GM21381 (cell line): ENCODE measurements at regions not wholly inside any gene's neighbourhood (a gene's known extent, or its start where the extent isn't known, plus 50 kb on each side); places are given as distances from the start of the nearest gene placed in this dataset.

ENCODE experiments used
- ATAC-seq: cut with Tn5 transposase; IDR thresholded peaks from one replicate; pipeline ENCODE4 v1.9.1; 2021; ENCODE audit warnings: mild to moderate bottlenecking, moderate library complexity; ENCODE audit not compliant: unreplicated experiment

DNA sequence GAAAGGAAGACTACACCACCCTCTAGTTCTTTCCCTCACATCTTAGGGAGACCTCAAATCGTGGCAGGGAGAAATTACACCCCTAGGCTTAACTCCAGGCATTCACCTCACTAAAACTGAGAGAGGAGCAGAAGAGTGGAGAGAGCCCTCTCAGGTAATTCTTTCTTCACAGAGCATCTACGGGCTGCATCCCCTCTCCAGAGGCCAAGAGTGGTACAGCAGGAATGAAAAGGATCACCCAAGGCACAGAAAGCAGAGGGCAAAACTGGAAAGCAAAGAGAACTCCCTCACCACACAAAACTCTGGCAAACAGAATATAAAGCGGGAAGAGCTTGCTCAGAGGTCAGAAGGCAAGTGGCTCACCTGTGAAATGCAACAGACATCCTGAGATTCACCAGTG is 661.2 kb downstream of the TBC1D4 start:
- no peak for ATAC-seq

DNA sequence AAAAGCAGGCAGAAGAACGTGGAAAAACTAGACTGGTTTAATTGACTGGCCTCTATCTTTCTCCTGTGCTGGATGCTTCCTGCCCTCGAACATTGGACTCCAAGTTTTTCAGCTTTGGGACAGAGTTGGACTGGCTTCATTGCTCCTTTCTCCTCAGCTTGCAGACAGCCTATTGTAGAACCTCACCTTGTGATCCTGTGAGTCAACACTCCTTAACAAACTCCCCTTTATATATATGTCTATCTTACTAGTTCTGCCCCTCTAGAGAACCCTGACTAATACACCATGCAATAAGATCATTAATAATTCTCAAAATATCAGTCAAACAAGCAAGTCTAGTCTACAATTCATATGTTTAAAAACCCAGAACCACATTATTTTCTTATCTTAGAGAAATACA is 662.4 kb downstream of the TBC1D4 start:
- ATAC-seq, result no peak

DNA sequence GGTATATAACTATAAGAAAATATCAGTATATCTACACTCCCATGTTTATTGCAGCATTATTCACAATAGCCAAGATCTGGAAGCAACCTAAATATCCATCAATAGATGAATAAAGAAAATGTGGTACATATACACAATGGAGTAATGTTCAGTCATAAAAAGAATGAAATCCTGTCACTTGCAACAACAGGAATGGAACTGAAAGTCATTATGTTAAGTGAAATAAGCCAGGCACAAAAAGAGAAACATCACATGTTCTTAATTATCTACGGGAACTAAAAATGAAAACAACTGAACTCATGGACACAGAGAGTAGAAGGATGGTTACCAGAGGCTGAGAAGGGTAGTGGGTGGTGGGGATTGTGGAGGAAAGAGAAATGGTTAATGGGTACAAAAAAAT is 665.2 kb downstream of the TBC1D4 start:
- ATAC-seq, result no peak

DNA sequence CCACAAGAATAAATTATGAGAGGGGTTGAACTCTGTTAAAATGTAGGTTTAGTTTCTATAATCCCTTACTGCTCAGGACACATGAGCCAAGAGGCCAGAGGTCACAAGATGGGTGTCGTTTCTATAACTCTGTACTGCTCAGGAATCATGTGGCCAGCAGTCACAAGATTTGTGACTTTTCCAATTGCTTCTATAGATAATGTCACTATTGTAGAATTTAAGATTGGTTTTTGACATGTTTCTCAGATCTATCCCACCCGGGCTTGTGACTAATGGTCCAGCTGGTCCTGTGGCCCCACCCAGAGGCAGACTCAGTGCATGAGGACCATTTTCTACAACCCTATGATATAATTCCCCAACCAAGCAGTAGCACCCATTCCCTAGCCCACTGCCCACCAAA is 662.0 kb upstream of the KLF12 start:
- ATAC-seq, result no peak

DNA sequence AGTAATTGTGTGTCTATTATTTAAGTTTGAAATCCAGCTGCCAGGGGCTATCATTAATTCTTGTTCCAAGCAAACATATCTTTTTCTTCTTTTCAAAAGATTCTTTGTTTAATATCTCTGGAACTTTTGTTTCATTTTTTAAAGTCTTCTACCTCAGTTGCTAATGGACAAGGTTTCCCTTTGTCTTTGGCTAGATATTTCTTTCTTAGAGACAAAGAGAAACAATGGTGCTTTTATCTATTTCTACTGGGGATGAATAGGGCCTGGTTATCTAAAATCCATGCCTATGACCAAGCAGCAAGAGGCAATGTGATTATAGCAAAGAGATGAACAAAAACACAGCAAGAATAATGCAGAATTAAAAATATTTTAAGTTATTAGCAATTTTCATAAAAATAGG is 661.3 kb upstream of the KLF12 start:
- ATAC-seq, result no peak

DNA sequence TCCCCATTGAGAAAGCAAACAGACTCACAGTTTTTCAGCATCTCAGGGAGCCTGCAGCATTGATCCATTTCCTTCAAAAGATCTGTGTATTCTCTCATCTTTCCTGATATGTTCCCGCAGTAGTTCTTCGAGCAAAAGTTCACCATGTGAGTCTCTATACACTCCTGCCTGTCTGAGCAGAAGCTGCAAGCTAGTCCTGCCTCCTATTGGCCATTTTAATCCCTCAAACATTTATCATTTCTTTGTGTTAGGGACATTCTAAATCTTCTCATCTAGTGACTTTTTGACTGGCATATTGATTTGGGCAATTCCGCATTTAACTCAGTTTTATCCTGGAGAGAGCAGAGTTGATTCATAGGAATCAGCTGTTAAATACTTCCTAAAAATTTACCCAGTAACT is 660.4 kb upstream of the KLF12 start:
- no peak for ATAC-seq

DNA sequence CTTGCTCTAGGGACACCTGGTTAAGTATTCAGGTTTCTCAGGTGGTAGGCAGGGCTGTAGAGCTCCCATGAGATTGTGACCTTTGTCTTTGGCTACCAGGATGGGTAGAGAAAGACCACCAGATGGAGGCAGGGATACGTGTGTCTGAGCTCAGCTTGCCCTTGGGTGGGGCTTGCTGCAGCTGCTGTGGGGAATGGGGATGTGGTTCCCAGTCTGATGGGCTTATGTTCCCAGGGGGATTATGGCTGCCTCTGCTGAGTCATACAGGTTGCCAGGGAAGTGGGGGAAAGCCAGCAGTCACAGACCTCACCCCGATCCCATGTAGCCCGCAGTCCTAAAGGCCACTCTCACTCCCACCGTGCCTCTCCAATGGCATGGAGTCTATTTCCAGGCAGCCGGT is 659.9 kb upstream of the KLF12 start:
- no peak for ATAC-seq

DNA sequence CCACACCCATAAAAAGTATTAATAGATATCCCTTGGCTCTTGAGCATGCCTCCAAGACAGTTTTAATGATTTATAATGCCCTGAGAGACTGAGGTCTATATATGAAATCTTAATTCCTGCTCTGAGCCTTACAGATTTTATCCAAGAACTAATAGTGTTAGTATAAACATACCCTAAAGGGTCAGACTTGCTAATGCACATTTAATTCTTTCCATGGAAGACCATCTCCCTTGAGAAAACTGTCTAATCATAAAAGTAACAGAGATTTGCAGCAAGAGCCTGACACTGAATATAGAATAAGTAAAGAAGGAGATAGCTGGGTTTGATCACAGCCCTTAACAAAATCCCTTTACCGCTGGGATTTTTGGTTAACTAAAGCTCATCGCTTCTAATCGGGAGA is 650.8 kb upstream of the KLF12 start:
- ATAC-seq, result no peak

DNA sequence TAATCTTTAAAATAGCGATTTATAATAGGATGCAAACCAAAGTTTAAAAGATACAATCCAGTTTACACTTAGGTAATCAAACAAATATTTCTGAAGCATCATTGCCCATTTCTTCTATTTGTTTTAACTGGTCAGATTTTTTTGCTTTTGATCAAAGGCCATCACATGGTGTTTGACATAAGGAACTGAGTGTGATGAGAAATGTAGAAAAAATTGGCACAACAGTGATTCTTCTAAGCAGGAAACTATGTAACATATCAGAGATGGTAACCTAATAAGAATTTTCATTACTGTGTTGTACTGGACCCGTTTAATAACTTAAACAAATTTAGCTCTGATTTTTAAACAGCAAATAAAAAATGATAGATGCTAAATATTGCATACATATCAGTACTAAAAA is 644.7 kb upstream of the KLF12 start:
- no peak for ATAC-seq

DNA sequence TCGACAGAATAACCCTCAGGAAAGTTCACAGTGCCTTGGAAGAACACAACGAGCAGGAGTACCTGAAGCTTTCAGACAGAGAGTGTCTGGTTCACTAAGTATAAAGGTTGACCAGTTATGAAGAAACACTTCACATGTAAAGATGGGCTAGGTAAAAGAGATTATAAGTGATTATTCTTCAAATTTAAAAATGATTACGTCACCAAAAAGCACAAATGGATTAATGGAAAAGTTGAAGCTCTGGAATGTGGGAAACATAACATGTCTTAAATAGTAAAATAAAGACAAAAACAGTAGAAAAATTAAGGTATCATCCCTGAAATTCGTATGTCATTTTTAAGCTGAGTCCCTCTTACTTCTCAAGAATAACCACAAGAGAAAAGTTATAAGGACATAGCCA is 643.9 kb upstream of the KLF12 start:
- no peak for ATAC-seq

DNA sequence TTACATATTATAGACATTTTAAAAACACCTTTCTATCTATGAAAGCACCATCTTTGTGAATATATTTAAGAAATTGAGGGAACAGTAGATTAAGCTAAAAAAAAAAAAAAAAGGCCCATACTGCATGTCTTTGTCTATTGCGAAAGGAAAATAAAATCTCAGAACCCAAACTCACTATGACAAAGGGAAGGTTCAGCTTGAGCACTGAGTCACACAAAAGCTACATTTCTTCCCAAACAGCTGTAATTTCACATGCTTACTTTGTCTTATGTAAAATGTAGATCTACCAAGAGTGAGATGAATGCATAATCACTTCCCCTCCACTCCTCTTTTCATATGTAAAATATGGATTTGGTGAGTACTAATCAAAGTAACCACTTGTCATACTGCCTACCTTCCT is 640.1 kb upstream of the KLF12 start:
- no peak for ATAC-seq

DNA sequence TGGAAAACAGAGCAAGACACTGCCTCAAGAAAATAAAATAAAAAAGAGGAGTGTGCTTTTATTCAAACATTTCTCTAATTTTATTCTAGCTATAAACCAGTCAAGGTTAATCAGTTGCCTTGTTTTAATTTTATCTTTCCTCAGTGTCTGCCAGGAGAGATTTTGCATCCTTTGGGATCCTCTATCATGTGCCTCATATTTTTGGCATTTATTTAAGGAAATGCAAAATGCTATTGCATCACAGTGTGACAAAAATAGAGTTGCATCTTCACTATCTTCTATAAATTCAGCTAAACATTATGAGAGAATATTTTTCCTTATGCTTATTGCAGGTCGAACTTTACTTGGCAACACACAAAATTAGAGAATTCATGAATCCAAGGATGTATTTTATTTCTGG is 639.0 kb upstream of the KLF12 start:
- no peak for ATAC-seq

DNA sequence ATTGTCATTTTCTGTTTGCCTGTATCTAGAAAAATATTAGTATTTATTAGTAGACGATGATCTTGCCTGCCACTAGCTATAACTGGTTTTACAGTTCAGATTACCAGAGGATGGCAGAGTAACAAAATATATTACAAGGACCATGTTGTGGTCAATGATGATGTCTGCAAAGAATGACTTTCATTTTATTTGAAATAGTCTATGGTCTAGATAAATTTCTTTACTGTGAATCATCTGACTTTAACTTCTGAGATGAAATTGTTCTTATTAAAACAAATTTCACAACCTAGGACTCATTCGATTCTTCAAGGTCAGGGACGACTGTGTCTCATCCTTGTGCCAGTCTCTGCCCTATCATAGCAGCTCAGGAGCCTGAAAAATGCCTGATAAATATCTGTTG is 637.8 kb upstream of the KLF12 start:
- ATAC-seq, result no peak

DNA sequence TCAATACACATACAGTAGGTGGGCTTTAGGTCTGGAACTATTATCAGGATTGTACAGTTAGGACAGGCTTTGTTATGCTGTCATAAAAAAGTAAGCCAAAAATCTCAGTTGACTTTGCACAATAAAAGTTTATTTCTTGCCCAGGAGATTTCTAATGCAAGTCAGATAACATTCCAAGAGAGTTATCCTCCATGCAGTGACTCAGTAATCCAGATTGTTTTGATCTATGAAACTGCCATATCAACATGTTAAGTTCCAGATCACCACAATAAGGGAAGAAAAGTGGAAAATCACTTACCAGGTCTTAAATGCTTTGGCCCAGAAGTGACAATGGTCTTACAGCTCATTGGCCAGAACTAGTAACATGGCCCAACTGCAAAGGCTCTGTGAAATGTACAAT is 636.2 kb upstream of the KLF12 start:
- no peak for ATAC-seq

DNA sequence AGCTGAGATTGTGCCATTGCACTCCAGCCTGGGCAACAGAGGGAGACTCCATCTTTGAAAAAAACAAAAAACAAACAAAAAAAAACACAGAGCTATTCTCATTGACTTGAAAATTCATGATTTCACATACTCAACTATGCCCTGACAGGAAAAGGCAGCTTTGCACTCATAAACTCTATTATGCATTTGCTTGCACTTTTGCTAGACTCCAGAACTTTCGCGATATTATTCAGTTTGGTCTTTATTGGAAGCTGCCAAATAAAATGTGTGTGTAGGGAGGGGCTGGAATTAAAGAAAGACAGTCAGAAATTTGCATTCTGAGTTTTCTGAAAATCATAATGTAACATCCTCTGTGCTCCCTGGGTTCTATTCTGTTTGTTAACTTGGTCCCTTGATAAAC is 635.1 kb upstream of the KLF12 start:
- no peak for ATAC-seq

DNA sequence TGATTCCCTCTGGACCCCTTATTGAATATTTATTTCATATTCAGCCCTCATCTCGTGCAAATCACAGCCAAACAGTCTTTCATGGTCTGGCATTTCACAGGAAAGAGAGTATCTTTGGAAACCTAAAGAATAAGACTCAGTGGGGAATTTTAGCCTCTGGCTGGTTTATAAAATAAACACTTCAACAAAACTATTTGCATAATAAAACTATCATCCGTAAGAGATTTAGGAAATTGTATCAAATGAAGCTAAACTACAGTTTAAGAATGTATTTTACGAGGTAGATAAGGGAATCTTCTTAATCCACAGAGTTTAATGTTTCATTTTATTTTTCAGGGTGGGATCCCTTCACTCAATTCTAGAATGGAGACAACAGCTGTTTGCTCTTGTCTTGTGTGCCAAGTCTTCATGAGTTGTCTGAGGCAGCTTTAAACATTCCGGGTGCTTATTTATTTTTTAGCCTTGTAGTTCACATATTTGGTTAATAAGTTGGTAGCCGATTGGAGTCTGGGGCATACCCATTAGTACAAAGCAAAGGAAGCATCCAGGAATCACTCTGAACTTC is 634.4 kb upstream of the KLF12 start:
- no peak for ATAC-seq

DNA sequence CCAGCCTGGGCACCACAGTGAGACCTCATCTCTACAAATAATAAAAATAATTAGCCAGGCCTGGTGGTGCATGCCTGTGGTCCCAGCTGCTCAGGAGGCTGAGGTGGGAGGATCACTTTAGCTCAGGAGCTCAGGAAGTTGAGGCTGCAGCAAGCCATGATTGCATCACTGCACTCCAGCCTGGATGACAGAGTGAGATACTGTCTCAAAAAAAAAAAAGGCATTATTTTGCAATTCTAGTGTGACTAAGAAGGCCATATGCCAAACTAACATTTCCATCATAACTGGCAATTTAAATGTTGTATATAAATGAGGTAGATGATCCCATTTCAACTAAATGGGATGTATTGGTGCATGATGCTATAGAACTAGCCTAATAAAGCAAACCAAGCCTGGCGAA is 632.8 kb upstream of the KLF12 start:
- ATAC-seq, result no peak

DNA sequence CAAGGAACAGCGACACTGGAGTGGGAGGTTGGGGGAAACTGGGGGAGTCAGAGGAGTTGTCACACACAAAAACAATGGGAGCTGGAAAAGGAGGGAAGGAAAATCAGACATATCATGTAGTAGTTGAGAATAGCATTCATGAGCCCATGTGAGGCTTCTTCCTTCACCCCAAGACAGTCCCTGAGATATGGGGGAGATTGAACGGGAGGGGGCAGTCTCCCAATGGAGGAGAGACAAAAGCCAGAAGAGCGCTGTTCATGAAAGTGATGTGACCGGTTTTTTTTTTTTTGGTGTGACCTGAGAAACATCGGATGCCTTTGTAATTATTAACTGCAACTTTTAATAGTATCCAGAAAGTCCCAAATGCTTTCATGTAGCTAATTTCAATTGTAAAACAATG is 631.8 kb upstream of the KLF12 start:
- no peak for ATAC-seq

DNA sequence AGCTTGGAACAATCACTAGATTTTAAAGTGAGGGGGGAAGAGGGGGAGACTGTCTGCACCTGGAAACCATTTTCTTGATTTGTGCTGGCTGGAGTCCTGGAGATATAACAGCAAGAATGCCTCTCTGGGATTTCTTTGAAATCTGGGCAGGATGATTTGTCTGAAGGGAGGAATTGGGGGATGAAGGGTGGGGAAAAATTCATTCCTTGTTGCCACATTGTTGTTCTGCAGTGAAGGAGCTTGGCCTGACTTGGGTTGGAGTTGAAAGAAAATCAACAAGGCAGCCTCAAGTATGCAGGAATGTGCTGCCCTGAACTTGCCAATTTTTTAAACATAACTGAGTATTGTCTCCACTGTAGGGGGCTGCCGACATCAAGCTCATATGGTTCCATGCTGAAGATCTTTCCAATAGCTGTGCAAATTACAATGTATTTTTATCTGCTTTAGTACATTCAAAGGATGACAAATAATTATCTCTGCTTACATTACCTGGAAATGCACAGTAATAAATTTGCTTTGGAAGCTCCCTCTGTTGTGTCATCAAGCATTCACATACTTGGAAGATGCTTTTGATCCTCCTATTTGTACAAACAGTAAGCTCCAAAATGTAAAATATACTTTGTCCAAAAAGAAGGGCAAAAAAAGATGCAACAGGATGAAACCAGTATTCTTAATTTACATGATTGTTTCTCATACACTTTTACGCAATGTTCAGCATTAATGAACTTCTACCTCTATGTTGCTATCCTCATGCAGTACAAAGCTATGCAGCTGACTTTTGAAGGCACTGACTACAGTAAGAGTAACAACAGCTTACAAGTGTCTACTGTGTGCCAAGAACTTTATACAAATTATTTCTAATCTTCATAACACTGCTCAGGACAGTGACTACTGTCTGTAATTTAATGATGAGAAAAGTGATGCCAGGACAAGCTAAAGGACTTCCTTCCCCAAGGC is 627.9 kb upstream of the KLF12 start:
- ATAC-seq, result no peak

DNA sequence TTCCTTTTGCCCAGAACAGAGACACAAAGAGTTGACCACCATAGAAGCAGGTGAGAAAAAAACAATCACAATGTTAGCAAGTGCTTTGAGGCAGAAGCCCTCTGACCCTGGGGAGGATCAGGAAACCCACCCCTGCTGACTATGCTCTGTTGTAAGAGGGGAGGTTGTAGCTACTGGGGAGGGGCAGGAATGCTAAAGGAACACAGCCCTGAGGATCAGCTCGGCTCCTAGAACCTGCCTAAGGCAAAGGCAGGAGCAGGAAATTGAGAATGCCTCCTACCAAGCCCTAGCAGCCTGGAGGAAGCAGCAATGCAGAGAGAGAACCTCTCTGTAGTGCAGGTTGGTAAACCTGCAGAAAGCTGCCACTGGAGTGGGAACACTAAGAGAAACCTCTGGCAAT is 624.0 kb upstream of the KLF12 start:
- no peak for ATAC-seq

DNA sequence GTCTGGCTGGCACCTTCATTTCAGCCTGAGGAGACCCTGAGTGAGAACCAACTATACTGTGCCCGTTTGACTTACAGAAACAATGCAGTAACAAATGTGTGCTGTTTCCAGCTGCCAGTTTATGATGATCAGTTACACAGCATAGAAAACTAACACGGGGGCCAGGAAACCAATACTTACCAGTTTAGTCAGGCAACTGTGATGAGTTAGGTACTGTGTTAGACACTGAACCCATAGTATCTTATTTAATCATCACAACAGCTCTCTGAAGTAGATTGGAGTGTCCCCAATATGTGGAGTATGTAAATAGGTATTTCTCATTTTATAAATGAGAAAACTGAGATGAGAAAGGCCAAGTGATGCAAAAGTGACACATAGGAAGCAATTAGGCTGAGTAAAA is 620.9 kb upstream of the KLF12 start:
- no peak for ATAC-seq

DNA sequence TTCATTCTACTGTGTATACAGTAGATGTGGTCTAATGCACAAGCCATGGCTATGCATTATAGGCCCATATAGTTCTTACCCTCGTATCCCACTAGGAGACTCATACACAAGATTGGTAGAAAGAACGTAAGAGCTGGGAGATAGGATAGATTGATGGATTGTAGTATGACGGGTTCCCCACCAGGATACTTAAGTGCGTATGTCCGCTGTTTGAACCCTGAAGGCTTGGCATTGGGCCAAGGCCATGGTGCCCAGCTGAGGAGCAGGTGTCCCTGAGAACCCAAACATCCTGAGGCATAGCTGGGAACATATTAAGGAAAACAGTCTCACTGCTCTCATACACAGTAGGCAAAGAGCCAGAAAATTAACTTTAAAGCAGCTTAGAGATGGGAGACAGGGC is 617.5 kb upstream of the KLF12 start:
- ATAC-seq, result no peak
